ENCODE measurements at regions not wholly inside any gene's neighbourhood (a gene's known extent, or its start where the extent isn't known, plus 50 kb on each side); places are given as distances from the start of the nearest gene placed in this dataset.

DNA sequence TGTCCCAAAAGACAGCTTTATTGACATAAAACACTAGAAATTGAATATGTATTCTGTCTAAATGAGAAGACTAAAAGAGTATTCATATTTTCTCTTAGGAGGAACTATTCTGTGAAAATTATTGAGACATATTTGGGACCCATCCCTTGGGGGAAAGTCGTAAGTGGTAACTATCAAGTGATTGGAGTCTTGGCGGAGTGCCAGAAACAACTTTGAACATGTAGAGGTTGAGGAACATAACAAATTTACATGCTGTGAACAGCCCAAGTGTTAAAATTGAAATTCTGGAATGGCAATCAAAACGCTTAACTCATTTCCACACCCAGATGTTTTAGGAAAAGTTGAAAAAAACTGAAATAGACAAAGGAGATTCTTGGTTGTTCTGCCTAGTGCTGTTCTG, 1034.6 kb downstream of the NSUN3 start:
- TF ChIP-seq, protein P1, sequence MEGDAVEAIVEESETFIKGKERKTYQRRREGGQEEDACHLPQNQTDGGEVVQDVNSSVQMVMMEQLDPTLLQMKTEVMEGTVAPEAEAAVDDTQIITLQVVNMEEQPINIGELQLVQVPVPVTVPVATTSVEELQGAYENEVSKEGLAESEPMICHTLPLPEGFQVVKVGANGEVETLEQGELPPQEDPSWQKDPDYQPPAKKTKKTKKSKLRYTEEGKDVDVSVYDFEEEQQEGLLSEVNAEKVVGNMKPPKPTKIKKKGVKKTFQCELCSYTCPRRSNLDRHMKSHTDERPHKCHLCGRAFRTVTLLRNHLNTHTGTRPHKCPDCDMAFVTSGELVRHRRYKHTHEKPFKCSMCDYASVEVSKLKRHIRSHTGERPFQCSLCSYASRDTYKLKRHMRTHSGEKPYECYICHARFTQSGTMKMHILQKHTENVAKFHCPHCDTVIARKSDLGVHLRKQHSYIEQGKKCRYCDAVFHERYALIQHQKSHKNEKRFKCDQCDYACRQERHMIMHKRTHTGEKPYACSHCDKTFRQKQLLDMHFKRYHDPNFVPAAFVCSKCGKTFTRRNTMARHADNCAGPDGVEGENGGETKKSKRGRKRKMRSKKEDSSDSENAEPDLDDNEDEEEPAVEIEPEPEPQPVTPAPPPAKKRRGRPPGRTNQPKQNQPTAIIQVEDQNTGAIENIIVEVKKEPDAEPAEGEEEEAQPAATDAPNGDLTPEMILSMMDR (IDR thresholded peaks at IDR 0.05; ENCODE audit: poor library complexity), result no peak
- no peak for TF ChIP-seq EZH2phosphoT487 (IDR thresholded peaks at IDR 0.05; ENCODE audit: low read depth, severe bottlenecking, unreplicated experiment)
